HG02588 (cell line): ENCODE measurements at regions not wholly inside any gene's neighbourhood (a gene's known extent, or its start where the extent isn't known, plus 50 kb on each side); places are given as distances from the start of the nearest gene placed in this dataset.
A peak's percentile ranks its signal among the peaks of the same experiment; 100 is the strongest.

ENCODE experiments used
- ATAC-seq: cut with Tn5 transposase; IDR thresholded peaks from one replicate; pipeline ENCODE4 v1.9.1; 2021; ENCODE audit warnings: mild to moderate bottlenecking, moderate library complexity; ENCODE audit not compliant: unreplicated experiment

- no peak for ATAC-seq
These were observed 194.1 kb downstream of the KLF12 start for GRCh38 chr13:73940098-73940497.

- ATAC-seq: no peak
These were observed 194.6 kb downstream of the KLF12 start for GRCh38 chr13:73939603-73940002.

DNA sequence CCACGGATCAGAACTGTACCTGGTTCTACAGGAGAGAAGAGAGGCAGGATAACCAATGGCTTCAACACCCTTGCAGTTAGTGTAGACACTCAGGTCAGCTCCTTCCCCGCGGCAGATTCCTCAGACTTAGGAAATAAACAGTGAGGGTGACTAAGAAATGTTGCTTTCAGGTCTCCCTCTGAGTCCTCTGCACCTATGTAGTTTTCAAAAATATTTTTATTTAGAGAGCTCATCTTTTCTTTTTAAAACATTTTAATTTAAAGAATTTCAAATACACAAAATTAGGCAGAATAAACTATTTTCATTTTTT lies 195.2 kb downstream of the KLF12 start:
- no peak for ATAC-seq

GRCh38 chr13:73938372-73939070 lies 195.7 kb downstream of the KLF12 start:
- no peak for ATAC-seq

DNA sequence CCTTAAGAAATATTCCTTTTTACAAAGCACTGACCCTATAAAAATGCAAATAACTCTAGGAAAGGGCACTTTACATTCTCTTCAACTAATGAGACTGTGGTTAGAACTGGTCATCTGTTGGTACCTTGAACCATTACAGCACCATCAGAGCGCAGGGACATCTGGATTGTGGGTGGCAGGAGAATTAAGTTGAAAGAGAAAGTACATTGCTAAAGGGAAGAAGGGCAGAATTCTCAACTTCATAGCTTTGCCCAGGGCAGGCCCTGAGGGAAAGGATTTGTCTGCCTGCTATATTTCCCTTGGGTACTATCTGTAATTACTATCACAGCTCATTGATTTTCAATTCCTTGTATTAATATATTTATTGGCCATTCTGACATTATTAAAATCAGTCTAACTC lies 196.8 kb downstream of the KLF12 start:
- no peak for ATAC-seq

- ATAC-seq: no peak
These were observed 198.2 kb downstream of the KLF12 start for GRCh38 chr13:73935991-73936390.

DNA sequence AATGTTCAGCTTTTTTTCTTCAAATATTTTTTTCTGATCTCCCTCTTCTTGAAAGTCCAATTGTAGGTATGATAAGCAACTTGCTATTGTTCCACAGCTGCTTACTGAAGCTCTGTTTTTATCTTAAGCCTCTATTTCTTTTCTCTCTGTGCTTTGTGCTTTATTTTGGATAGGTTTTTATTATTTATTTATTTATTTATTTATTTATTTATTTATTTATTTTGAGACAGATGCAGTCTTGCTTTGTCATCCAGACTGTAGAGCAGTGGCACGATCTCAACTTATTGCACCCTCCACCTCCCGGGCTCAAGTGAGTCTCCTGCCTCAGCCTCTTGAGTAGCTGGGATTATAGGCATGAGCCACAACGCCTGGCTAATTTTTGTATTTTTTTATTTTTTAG lies 199.4 kb downstream of the KLF12 start:
- no peak for ATAC-seq

DNA sequence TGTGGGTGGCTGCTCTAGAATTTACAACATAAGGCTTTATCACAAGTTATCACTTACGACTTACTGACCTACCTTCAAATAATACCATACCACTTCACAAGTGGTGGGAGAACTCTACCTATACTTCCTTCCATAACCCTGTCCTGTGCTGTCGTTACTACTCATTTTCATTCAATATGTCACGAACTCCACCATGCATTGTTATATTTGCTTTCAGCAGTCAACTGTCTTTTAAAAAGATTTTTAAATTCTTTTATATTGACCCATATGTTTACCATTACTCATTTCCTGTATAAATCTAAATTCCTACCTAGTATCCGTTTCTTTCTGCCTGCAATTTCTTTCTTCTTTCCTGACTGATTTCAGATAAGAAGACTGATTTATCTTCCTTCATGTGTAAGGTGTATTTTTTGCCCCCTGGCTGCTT lies 200.0 kb downstream of the KLF12 start:
- no peak for ATAC-seq

DNA sequence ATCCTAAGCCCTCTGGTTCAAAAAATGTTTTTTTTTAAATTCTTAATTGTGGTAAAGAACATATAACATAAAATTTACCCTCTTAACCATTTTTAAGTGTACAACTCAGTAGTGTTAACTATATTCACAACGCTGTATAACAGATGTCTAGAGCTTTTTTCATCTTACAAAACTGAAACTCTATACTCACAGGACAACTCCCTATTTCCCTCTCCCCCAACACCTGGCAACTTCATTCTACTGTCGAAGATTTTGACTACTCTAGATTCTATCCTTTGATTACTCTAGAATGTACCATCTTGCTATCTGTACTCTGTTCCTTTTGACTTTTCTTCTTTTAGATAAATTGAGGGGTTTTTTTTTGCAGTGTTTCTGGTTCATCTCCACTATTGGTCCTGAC lies 200.4 kb downstream of the KLF12 start:
- no peak for ATAC-seq

DNA sequence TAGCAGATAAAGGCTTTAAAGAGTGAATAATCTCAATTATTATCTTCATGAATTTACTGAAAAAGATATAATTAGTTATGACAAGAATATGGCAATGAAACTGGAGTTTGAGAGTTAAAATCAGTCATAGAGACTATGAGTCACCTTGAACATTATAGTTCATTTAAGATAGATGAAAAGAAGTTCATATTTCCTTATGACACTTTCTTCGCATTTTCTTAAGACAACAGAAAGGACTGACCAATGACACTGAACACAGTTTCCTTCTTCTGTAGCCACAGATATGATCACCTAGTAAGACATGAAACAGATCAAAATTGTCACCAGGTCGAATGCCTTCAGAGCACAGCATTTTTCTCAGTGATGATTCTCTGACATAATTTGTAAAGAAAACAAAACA lies 202.1 kb downstream of the KLF12 start:
- no peak for ATAC-seq

- no peak for ATAC-seq
These were observed 204.8 kb downstream of the KLF12 start for GRCh38 chr13:73929287-73929932.

DNA sequence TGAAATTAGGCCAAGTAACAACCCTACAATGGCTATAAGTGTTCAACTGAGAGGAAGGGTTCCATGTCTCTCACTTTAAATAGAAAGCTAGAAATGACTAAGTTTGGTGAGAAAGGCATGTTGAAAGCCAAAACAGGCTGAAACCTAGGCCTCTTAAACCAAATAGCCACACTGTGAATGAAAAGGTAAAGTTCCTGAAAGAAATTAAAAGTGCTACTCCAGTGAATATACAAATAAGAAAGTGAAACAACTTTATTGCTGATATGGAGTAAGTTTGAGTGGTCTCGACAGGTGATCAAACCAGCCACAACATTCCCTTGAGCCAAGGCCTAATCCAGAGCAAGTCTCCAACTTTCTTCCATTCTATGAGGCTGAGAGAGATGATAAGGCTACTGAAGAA lies 209.6 kb downstream of the KLF12 start:
- ATAC-seq: peak; percentile 89

GRCh38 chr13:73922493-73923393 lies 211.5 kb downstream of the KLF12 start:
- ATAC-seq: no peak

DNA sequence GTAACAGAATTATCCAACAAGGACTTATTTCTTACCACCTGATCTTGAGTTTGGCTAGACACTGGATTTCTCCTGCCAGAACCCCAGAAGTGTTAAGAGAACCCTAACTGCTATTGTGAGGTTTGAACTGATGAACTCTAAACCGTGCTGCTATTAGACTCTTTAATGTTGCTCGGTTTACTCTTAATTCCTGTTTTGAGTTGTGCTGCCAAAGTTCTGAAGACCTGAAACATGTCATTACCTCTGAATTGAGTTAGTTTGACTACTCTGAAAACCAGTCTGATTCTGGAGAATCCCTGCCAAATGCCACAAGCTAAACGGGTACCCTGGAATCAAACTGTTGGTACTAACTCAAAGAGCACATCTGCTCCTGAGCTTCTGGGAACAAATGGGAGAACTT lies 215.5 kb downstream of the KLF12 start:
- no peak for ATAC-seq

GRCh38 chr13:73913751-73914518 lies 220.3 kb downstream of the KLF12 start:
- ATAC-seq: peak; percentile 62

- ATAC-seq: no peak
These were observed 221.0 kb downstream of the KLF12 start for GRCh38 chr13:73913079-73913740.

DNA sequence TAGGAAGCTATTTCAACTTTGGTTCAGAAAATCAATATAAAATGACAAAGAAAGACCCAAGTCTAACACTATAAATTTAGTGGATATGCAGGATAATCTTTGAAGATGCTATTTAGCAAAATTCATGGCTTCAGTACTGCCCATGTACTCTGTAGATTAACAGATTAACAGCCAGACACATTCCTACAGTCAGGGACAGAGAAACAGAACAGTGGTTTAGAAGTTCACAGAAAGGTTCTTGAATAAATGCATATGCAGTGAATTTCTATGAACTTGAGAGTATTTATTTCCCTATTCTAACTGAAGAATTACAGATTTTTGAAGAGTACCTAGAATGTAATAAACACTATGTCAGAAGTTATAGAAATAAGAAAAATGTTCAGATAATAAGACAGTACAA lies 222.8 kb downstream of the KLF12 start:
- no peak for ATAC-seq

DNA sequence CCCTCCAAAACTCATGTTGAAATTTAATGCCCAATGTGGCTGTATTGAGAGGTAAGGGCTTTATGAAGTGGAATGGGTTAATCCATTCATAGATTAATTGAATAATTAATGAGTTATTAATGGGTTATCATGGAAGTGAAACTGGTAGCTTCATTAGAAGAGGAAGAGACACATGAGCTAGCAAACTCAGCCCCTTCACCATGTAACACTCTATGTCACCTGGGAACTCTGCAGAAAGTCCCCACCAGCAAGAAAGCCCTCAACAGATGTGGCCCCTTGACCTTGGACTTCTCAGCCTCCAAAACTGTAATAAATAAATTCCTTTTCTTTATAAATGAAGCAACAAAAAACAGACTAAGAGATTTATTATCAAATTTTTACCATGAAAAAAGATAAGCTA lies 223.5 kb downstream of the KLF12 start:
- ATAC-seq: no peak

DNA sequence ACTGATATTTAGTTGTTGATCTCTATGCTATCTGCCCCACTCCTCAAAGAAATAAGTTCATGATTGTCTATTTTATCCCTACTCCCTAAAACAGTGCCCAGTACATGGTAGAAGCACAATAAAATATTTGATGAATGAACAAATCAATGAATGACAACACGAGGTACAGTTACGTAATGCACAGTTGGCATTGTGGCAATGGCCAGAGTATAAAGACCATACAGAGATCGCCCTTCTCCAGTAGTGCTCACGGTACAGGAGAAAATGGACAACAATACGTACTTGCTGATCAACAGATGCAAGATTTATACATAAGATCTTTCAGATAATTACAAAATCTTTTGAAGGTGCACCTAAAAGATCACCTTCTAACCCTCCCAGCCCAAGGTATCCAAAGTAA lies 225.4 kb downstream of the KLF12 start:
- no peak for ATAC-seq

DNA sequence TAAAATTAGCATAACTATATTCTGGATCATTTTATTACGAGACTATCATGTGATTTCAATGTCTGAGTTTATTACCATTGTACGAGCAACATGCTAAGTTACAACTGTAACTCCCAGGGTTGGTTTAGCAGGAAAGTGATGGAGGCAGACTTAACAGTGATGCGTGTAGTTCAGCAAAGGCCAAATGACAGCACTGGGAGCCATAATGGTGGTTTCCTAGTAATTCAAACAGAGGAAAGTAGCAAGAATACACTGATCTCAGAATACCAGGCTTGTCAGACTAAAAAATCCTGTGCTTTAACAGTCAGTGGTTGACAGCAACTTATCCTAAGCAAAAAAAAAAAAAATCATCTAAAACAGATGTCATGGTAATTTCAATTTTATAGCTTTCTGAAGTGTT lies 229.6 kb downstream of the KLF12 start:
- no peak for ATAC-seq

GRCh38 chr13:73903561-73903960 lies 230.6 kb downstream of the KLF12 start:
- no peak for ATAC-seq
